HAP-1 (cell line): ENCODE measurements at regions not wholly inside any gene's neighbourhood (a gene's known extent, or its start where the extent isn't known, plus 50 kb on each side); places are given as distances from the start of the nearest gene placed in this dataset.
"Not testable (repeated sequence)": the region's sequence is repeated elsewhere in the genome, so short reads cannot be mapped to it uniquely, and the experiment has no call there.

Experiments used
- DNase-seq, 2 experiments: peaks; one replicate each; pipeline ENCODE4 v3.0.0-alpha.2; 2016 to 2020; ENCODE audit warnings: low spot score in 2 of 2
- H3K27me3 ChIP-seq: fragments of 250-450 bp; sonication (Bioruptor Pico); 2 replicates; pipeline ENCODE4 v1.5.1; 2020; ENCODE audit warnings: low read depth, mild to moderate bottlenecking, moderate library complexity
- H3K36me3 ChIP-seq: fragments of 250-450 bp; sonication (Bioruptor Pico); replicated peaks from 2 replicates; pipeline ENCODE4 v1.5.1; 2020; ENCODE audit warnings: mild to moderate bottlenecking
- H3K4me1 ChIP-seq: fragments of 250-450 bp; sonication (Bioruptor Pico); 2 replicates; pipeline ENCODE4 v1.5.1; 2020; ENCODE audit warnings: mild to moderate bottlenecking
- H3K4me3 ChIP-seq: fragments of 250-450 bp; sonication (Bioruptor Pico); 2 replicates; pipeline ENCODE4 v1.5.1; 2020; ENCODE audit warnings: mild to moderate bottlenecking, moderate library complexity
- H3K9me3 ChIP-seq: fragments of 250-450 bp; sonication (Bioruptor Pico); 2 replicates; pipeline ENCODE4 v1.5.1; 2020; ENCODE audit warnings: mild to moderate bottlenecking, moderate library complexity
- in situ Hi-C: fragments of 300-500 bp; cut with MboI; formaldehyde crosslinking; loops from 3 replicates; pipeline ENCODE4 v1.14.3; 2020; ENCODE audit warnings: low sequenced_read_pairs, inconsistent platforms, mixed read lengths

DNA sequence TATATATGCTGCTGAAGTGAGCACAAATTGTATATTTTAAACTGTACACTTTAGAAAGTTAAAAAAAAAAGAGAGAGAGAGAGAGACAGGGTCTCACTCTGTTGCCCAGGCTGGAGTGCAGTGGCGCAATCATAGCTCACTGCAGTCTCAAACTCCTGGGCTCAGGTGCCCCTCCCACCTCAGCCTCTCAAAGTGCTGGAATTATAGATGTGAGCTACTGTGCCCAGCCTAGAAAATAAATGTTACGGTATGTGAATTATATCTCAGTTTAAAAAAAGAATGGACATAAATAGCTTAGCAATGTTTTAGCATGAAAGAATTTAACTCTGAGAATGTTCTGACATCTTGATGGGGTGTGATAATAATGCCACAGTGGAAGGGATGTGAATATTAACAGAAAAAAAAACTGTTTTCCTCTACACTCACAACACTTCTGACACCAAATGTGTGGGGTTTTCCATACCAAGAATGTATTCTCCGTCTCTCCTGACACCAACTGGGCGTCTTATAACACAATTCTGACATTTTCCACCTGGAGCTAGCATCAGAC lies 162.1 kb downstream of the PLCE1 start:
- no peaks in the 10 kb centered on the region for H3K36me3 ChIP-seq
- H3K4me3 ChIP-seq = no peak overlapping the region
- no peaks in the 10 kb centered on the region for H3K27me3 ChIP-seq
- H3K9me3 ChIP-seq = no peaks in the 10 kb centered on the region
- DNase-seq = no peak
- no peaks in the 10 kb centered on the region for H3K4me1 ChIP-seq
- in situ Hi-C loops = no loop called here

DNA sequence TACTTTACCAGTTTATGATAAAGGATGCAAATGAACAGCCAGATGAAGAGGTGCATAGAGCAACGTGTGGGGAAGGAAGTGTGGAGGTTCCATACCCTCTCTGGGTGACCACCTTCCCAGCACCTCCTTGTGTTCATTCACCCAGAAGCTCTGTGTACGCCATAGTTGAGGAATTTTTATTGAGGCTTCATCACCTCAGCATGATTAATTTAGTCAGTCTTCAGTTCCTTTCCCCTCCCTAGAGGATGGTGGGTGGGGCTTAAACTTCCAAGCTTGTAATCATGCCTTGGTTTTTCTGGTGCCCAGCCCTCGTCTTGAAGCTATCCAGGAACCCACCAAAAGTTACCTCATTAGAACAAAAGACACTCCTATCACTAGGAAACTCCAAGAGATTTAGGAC lies 162.7 kb downstream of the PLCE1 start:
- no peaks in the 10 kb centered on the region for H3K27me3 ChIP-seq
- no peaks in the 10 kb centered on the region for H3K9me3 ChIP-seq
- no peaks in the 10 kb centered on the region for H3K4me1 ChIP-seq
- H3K36me3 ChIP-seq = no peaks in the 10 kb centered on the region
- H3K4me3 ChIP-seq = no peak overlapping the region
- DNase-seq = no peak
- in situ Hi-C loops = no loop called here

DNA sequence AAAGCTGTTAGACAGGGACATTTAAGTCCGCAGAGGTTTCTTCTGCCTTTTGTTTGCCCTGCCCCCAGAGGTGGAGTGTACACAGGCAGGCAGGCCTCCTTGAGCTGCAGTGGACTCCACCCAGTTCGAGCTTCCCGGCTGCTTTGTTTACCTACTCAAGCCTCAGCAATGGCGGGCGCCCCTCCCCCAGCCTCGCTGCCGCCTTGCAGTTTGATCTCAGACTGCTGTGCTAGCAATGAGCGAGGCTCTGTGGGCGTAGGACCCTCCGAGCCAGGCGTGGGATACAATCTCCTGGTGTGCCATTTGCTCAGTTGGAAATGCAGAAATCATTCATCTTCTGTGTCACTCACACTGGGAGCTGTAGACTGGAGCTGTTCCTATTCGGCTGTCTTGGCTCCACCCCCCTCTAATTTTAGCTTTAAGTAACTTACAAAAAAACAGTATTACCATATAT lies 171.5 kb downstream of the PLCE1 start:
- H3K27me3 ChIP-seq, in situ Hi-C loops, H3K9me3 ChIP-seq, H3K4me1 ChIP-seq, H3K36me3 ChIP-seq: not testable (repeated sequence)
- DNase-seq = peak in 1 of 2 experiments; percentile 67
- peak overlapping the region; percentile 22 for H3K4me3 ChIP-seq

DNA sequence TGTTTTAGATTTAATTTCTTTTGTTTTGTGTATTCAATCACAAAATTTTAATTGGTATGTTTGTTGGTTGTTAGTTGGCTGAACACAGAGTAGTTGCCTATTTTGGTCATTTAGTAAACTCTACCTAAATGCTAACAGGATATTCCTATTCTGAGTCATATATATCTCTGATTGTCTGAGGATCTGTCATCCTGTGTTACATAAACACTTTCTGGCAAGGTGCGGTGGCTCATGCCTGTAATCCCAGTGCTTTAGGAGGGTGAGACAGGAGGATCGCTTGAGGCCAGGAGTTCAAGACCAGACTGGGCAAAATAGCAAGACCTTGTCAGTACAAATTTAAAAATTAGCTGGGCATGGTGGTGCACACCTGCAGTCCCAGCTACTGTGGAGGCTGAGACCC lies 178.6 kb downstream of the PLCE1 start:
- Histone ChIP-seq H3K27me3 (no peaks in the 10 kb centered on the region), H3K9me3 (no peaks in the 10 kb centered on the region), H3K4me1 (no peaks in the 10 kb centered on the region), H3K4me3 (no peak overlapping the region), H3K36me3 (no peaks in the 10 kb centered on the region)
- in situ Hi-C loops = no loop called here
- no peak for DNase-seq

DNA sequence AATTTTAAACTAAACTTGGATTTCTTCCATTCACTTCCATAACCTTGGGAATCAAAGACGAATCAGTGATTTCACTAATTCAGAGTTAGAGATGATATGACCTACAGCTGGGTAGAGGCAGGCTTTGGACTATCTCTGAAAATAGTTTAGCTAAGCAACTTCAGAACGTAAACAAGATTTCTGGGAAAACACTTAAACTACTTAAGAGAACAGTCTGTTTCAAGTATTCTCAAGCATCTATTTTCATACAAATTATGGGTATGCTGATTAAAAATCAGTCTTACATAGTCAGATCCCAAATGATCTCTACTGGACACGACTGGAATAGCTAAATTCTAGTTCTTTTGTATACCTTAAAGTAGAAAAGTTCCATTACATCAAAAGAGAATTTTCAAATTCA lies 179.9 kb downstream of the PLCE1 start:
- no peak for DNase-seq
- no peaks in the 10 kb centered on the region for H3K4me1 ChIP-seq
- no peak overlapping the region for H3K4me3 ChIP-seq
- H3K27me3 ChIP-seq = no peaks in the 10 kb centered on the region
- in situ Hi-C loops = no loop called here
- no peaks in the 10 kb centered on the region for H3K9me3 ChIP-seq
- H3K36me3 ChIP-seq = no peaks in the 10 kb centered on the region

DNA sequence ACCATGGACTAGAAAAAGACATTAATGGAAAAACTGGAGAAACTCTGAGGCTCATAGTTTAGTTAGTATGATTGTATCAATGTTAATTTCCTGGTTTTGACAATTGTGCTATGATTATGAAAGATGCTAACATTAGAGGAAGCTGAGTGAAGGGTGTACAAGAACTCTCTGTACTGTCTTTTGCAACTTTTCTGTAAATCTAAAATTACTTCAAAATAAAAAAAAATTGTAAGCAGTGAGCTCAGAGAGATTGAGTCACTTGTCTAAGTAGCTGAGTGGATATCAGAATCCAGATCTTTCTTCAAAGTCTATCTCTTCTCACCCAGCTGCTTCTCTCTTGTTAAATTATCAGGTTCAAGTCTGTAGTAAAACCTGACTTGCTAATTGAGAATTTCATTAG lies 181.1 kb downstream of the PLCE1 start:
- no peaks in the 10 kb centered on the region for H3K27me3 ChIP-seq
- H3K36me3 ChIP-seq = no peaks in the 10 kb centered on the region
- H3K4me3 ChIP-seq = no peak overlapping the region
- H3K4me1 ChIP-seq = no peaks in the 10 kb centered on the region
- no peak for DNase-seq
- in situ Hi-C loops = no loop called here
- H3K9me3 ChIP-seq = no peaks in the 10 kb centered on the region

DNA sequence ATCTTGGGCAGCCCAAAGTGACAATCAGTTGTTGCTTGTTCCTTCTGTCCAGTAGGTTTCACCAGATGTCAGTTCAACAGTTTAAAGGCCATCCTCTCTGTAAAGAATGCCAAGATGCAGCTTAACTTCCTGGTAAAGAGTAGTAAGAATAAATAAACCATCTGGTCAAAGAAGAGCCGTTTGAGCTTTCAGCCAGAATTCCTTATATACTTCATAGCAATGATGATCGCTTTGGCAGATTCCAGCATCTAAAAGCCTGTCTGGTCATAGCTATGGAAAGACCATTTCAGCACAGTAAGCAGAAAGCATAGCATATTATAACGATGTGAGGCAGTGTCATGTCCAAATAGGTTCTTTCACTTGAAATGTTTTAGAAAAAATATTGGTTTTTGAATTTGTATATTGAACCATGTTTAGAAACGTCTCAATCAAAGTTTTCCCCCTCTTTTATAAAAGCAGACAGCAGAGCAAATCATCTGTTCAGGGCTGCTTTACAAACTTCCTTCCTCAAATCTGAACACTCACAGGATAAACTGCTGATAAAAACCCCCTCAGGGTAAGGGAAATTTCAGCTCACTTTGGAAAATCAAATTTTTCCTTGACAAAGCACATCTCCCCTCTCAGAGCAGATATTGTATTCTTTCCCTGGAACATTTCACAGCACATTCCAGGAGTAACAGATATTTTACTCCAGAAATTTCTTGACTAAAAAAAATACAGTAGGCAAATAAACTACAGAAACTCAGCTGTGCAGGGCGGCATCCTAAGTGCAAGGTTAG lies 184.1 kb downstream of the NOC3L start:
- DNase-seq = no peak
- in situ Hi-C loops = no loop called here
- Histone ChIP-seq H3K27me3 (no peaks in the 10 kb centered on the region), H3K4me3 (no peak overlapping the region), H3K36me3 (no peaks in the 10 kb centered on the region), H3K9me3 (no peaks in the 10 kb centered on the region), H3K4me1 (no peaks in the 10 kb centered on the region)

DNA sequence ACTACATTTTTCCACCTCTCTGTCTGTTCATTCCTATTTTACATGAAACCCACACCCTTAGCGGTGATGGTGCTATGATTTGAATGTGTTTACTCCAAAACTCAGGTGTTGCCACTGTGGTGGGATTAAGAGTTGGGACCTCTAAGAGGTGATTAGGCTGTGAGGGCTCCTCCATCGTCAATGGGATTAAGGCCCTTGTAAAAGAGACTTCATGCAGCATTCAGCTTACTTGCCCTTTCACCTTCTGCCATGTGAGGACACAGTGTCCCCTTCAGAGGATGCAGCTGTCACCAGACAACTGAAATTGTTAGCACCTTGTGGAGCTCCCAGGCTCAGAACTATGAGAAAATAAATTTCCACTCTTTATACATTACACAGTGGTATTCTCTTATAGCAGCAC lies 182.2 kb downstream of the NOC3L start:
- in situ Hi-C loops = no loop called here

DNA sequence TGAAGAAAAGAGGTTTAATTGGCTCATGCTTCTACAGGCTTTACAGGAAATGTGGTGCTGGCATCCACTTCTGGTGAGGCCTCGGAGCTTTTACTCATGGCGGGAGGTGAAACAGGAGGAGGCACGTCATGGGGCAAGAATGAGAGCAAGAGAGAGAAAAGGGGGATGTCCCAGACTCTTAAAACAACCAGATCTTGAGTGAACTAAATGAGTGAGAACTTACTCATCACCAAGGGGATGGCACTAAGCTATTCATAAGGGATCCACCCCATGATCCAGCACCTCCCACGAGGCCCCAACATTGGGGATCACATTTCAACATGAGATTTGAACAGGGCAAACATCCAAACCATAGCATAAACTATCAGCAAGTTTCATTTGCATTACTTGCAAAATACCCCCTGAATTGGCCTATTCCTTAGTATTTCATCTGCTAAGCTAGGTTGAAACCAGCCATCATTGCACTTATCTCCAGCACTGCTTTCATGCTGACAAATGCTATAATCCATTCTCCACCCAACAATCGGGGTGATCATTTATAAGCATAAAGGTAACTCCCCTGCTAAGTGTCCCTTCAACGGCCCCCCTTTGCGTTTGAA lies 179.0 kb downstream of the NOC3L start:
- H3K4me3 ChIP-seq = no peak overlapping the region
- DNase-seq = no peak
- H3K27me3 ChIP-seq = no peaks in the 10 kb centered on the region
- in situ Hi-C loops = no loop called here
- H3K9me3 ChIP-seq = no peaks in the 10 kb centered on the region
- no peaks in the 10 kb centered on the region for H3K36me3 ChIP-seq
- no peaks in the 10 kb centered on the region for H3K4me1 ChIP-seq

More for the DNA sequence above, 182.2 kb downstream of the NOC3L start:
- Histone ChIP-seq H3K9me3 (no peaks in the 10 kb centered on the region), H3K4me3 (no peak overlapping the region), H3K36me3 (no peaks in the 10 kb centered on the region), H3K4me1 (no peaks in the 10 kb centered on the region), H3K27me3 (no peaks in the 10 kb centered on the region)
- DNase-seq = no peak

DNA sequence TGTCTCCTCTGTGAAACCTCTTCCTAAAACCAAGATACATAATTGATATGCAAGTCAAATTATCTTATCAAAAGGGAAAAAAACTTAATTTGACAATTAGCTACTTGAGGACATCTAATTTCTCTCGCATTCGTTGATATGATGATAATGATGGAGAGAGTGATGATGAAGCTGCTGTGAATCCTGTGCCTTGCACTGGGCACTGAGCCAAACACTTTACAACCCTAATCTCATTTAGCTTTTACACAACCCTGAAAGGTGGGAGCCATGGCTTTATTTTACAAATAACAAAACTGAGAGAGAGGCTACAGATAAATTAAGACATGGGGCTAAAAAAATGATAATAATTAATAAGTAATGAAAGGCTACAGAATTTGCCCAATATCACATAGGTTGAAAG lies 176.0 kb downstream of the NOC3L start:
- Histone ChIP-seq H3K4me1 (no peaks in the 10 kb centered on the region), H3K36me3 (no peaks in the 10 kb centered on the region), H3K9me3 (no peaks in the 10 kb centered on the region), H3K27me3 (no peaks in the 10 kb centered on the region), H3K4me3 (no peak overlapping the region)
- no peak for DNase-seq
- in situ Hi-C loops = no loop called here

DNA sequence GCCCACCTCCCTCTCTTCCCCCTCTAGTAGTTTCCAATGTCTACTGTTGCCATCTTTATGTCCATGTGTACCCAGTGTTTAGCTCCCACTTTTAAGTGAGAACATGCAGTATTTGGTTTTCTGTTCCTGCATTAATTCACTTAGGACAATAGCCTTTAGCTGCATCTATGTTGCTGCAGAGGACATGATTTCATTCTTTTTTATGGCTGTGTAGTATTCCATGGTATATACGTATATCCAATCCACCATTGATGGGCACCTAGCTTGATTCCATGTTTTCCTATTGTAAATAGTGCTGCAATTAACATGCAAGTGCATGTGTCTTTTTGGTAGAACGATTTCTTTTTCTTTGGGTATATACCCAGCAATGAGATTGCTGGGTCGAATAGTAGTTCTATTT lies 170.4 kb downstream of the NOC3L start:
- no peaks in the 10 kb centered on the region for H3K4me1 ChIP-seq
- no peak overlapping the region for H3K4me3 ChIP-seq
- no peak for DNase-seq
- H3K36me3 ChIP-seq = no peaks in the 10 kb centered on the region
- H3K9me3 ChIP-seq = no peaks in the 10 kb centered on the region
- in situ Hi-C loops = no loop called here
- no peaks in the 10 kb centered on the region for H3K27me3 ChIP-seq

DNA sequence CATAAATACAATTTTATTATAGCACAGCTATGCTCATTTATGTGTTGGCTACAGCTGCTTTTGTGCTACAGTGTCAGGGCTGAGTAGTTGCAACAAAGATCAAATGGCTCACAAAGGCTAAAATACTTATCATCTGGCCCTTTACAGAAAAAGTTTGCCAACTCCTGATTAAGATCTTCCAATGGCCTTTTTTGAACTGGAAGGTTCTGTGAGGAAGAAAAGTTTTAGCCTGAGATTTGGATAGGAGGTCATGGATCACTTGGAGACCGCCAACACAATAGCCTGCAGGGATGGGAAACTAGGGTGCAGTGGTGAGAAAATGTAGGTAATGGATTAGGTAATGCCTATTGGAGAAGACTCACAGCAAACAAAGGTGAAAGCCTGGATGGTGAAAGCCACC lies 169.8 kb downstream of the NOC3L start:
- in situ Hi-C loops = no loop called here
- H3K27me3 ChIP-seq = no peaks in the 10 kb centered on the region
- H3K4me3 ChIP-seq = no peak overlapping the region
- DNase-seq = no peak
- no peaks in the 10 kb centered on the region for H3K9me3 ChIP-seq
- no peaks in the 10 kb centered on the region for H3K36me3 ChIP-seq
- no peaks in the 10 kb centered on the region for H3K4me1 ChIP-seq

DNA sequence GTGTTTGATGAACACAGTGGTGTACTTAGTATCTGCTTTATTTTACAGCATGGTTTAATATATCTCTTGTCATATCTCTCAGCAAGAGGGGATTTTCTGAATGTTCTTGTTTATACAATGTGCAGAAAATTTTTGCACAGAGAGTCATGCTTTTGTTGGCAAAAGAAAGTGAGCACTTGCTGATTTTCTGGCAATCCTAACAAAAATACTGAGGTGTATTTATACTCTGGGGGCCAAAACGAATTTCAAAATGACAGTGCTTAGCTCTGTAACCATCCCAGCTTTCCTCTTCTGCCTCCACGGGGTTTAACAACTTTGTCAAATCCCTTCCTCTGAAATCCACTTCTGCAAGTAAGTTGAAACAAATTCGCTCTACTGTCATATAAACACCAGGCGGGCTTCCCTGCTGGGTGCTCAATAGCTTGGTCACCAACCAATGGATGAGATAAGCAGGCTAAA lies 169.2 kb downstream of the NOC3L start:
- Histone ChIP-seq H3K36me3 (no peaks in the 10 kb centered on the region), H3K4me3 (no peak overlapping the region), H3K27me3 (no peaks in the 10 kb centered on the region), H3K4me1 (no peaks in the 10 kb centered on the region), H3K9me3 (no peaks in the 10 kb centered on the region)
- no peak for DNase-seq
- in situ Hi-C loops = no loop called here

DNA sequence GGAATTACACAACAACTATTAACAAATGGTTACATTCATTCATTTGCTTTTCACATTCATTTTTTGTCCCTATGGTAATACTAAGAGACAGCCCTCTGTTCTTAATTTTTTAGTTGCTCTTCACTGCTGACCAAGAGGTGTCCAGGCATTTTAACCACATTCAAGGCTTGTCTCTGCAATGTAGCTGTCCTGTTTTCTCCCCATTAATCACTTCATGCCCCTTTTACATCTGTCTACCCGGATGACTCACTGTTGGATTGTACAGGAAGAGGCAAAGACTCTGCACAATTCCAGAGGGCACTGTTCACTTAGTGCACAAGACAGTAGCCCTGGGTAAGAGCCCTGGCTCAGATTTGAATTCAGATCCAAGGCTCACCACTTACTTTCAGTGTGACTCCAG lies 168.5 kb downstream of the NOC3L start:
- H3K27me3 ChIP-seq = no peaks in the 10 kb centered on the region
- no peaks in the 10 kb centered on the region for H3K9me3 ChIP-seq
- in situ Hi-C loops = no loop called here
- DNase-seq = no peak
- H3K4me3 ChIP-seq = no peak overlapping the region
- H3K4me1 ChIP-seq = no peaks in the 10 kb centered on the region
- H3K36me3 ChIP-seq = no peaks in the 10 kb centered on the region
